GM21447 (cell line): ENCODE measurements at regions not wholly inside any gene's neighbourhood (a gene's known extent, or its start where the extent isn't known, plus 50 kb on each side); places are given as distances from the start of the nearest gene placed in this dataset.
"Not testable (repeated sequence)": the region's sequence is repeated elsewhere in the genome, so short reads cannot be mapped to it uniquely, and the experiment has no call there.

Experiments
- ATAC-seq: cut with Tn5 transposase; IDR thresholded peaks from one replicate; pipeline ENCODE4 v1.9.1; 2021; ENCODE audit not compliant: unreplicated experiment

DNA sequence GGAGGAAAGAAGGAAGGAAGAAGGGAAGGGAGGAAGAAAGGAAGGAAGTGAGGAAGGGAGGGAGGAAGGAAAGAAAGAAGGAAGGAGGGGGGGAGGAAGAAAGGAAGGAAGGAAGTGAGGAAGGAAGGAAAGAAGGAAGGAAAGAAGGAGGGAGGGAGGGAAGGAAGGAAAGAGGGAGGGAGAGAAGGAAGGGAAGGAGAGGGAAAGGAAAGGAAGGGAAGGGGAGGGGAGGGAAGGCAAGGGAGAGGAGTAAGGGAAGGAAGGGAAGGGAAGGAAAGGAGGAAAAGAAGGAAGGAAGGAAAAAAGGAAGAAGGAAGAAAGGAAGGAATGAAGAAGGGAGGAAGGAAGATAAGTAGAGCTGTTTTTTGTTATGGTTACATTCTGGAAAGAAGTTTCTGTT, 141.2 kb downstream of the LRRC3B start:
- ATAC-seq, result no peak

DNA sequence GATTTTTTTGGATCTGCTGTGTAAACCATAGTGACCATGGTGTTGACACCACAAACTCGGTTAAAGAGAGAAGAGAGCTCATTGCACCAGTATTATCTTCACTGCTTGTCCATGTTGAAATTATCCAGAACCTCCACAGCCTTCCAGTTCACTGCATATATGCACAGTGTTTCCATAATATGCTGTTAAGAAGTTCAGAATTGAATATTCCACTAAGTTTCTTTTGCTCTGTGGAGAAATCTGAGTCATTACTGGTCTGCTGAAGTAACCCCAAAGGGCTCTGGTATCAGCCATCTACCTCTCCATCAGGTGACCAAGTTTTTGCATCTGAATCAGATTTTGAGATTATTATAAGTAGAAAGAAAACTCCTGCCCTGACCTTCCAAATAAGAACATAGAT, 143.5 kb downstream of the LRRC3B start:
- no peak for ATAC-seq

DNA sequence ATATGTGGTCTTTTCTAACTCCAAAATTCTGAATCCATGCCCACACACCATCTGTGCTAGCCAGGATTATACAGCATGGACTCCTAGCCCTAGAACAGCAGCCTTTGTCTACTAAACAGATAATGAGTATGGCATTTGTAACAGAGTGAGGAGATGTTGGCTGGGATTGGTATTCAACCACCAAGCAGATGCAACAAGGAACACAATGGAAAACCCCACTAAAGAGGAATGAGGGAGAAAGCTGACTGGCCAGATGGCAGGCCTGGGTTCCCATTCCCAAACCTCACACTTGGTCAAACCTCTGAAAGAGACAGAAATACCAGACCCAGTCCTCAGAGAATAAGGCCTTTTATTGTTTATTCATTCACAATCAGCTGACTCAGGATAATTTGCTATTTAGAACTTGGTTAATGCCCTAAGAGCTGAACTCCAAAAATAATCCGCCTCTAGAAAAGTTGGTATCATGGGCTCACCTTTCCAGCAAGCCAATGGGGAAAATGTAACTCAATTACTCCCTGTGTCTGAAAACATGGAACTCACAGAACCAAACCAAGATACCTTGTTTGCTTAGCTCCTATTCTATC, 145.6 kb downstream of the LRRC3B start:
- no peak for ATAC-seq

- no peak for ATAC-seq
Measured at GRCh38 chr3:26799679-26800317, 177.2 kb downstream of the LRRC3B start.

GRCh38 chr3:26807272-26807671, 184.7 kb downstream of the LRRC3B start:
- ATAC-seq, result no peak

- ATAC-seq, result no peak
Measured at GRCh38 chr3:26825454-26825853, 202.9 kb downstream of the LRRC3B start.

- ATAC-seq, result no peak
Measured at GRCh38 chr3:26827169-26827568, 204.6 kb downstream of the LRRC3B start.

DNA sequence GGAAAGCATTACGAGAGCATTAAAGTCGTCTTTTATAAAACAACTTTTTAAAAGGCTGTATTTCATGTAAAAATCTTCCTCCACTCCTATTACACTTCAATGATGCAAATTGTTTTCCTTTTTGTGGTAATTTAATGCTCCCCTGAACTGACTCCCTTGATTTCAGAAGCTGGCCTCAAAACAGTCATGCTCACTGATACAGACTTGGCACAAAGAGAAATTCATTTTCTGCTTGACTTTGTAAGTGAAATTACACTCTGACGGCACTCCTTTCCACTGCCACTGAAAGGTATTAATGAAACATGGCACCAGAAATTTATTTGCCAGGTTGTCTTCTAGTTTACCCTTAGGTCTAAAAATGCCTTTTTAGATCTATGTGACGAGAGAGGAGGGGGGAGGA, 215.5 kb downstream of the LRRC3B start:
- no peak for ATAC-seq

GRCh38 chr3:26839001-26839400, 216.4 kb downstream of the LRRC3B start:
- no peak for ATAC-seq

DNA sequence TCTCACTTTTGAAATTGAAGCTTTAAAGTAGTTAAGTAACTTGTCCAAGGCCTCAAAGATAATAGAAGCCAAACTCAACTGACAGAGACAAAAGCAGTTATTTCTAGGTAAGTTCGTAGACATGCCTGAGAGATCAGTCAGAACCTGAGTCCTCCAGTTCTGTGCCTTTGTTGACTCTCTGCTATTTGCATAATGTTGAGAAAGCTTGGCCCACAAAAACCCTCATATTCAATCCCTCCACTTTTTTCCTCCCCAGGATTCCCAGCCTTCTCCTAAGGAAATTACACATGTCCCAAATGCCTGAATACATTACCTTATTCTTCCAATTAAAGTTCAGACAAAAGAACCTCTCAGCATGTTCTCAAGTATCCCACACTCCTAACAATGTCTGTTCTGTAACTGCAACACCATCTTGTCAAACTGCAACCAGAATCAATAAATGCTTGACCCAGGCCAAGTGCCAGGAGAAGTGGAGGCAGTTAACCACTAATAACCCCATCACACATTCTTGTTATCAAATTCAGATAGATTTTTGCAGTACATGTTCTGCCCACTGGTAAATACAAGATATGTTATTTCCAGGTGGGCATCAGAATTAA, 217.8 kb downstream of the LRRC3B start:
- no peak for ATAC-seq

- ATAC-seq, result no peak
Measured at GRCh38 chr3:26845194-26845593, 222.6 kb downstream of the LRRC3B start.

DNA sequence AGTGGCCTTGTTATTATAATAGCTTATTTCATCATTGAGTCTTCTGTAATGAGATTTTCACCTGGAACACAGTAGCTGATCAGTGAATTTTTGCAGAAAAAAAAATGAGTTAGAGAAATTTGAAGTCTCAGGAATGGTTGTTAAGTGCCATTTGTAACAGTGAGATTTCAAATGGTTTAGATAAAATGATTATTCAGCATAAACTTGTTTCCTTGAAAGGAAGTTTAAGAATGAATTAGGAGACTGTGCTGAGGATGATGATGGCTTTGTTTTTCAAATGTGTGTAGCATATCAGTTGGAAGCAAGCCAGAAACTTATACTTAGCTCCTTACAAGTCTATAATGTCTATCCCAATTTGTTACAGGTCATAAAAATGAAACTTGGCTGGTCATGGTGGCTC, 225.1 kb downstream of the LRRC3B start:
- no peak for ATAC-seq

- ATAC-seq, result no peak
Measured at GRCh38 chr3:26894443-26894842, 271.9 kb downstream of the LRRC3B start.

DNA sequence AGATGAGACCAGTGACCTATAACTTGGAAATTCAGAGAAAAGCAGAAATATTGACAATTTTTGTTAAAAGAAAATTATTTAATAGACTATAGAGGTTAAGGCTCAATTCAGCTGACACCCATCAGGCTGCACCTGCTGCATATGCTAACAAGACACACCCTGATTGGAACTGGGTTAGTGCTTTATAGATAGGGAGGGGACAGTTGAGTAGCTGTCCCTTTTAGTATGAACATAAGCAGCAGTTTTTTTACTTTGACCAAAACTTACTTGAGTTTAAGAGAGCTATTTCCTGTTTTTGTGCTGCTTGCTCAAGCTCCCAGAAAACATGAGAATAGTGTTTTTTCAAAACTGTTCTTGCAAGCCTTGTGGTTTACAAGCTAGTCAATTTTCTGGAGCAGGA, 292.6 kb downstream of the LRRC3B start:
- ATAC-seq, result no peak

GRCh38 chr3:26920646-26921478, 298.3 kb downstream of the LRRC3B start:
- no peak for ATAC-seq

GRCh38 chr3:26931896-26932295, 309.3 kb downstream of the LRRC3B start:
- ATAC-seq, result no peak

GRCh38 chr3:26932752-26933151, 310.2 kb downstream of the LRRC3B start:
- no peak for ATAC-seq

- not testable (repeated sequence) for ATAC-seq
Measured at GRCh38 chr3:26945480-26945879, 322.9 kb downstream of the LRRC3B start.

- ATAC-seq, result no peak
Measured at GRCh38 chr3:26960382-26960781, 337.8 kb downstream of the LRRC3B start.

DNA sequence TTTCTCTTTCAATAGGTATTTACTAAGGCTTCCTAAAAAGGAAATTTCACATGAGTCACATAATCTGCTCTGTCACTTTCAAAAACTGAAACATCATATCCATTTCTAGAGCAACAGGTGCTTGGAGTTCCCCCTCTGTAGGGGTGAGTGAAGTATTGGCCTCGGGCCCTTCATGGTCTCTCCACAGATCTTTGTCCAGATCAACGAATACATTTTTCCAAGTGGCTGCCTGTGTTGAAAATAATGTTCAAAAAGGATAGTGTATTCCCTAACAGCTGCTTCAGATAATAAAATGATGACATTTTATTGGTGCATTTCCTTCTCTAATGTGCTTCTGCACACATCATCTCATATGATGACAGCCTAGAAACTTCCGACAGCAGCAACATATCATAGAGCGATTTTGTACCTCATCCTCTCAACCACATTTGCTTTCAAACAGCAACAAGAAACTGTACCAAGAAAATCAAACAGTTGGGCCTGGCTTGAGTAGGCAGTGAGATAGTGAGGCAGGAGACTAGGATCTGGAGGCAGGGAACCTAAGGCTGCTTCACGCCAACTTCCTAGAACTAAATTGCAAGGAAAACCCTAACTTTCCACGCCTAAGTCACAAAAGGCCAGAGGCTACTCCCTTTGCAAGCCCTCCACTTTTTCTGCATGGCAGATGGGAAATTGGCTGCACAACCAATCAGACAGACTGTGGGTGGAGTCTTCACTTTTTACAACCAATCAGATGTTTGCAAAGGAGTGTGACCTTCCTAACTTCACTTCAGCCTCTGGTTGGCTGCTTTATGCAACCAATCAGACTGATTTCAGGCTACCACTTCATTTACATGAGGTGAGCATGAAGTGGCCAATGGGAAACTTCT, 340.2 kb downstream of the LRRC3B start:
- peak; percentile 87 for ATAC-seq

DNA sequence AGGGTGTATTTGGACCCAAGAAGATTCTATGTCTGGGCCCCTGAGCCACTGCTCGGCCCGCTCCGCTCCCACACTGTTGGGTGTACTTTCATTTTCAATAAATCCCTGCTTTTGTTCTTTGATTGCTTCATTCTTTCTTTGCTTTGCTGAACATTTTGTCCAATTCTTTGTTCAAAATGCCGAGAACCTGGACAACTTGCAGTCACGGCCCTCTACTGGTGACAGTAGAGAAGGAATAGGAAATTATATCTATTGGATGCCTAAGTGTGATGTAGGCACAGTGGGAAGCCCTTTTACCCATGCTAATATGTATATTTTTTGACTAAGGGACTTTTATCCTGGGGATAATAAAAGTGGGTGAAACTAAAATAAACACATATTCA, 340.8 kb downstream of the LRRC3B start:
- no peak for ATAC-seq
